ENCODE measurements at regions not wholly inside any gene's neighbourhood (a gene's known extent, or its start where the extent isn't known, plus 50 kb on each side); places are given as distances from the start of the nearest gene placed in this dataset.

- Histone ChIP-seq H3K4me3 (ENCODE audit: low read depth in 1 of 3, low read length in 3 of 3) (no peak overlapping the region), H3K36me3 (ENCODE audit: control insufficient read depth in 4 of 4, insufficient read depth in 3 of 4, low read depth in 1 of 4, low read length in 3 of 4) (no peaks in the 10 kb centered on the region), H3K9ac (ENCODE audit: low read depth in 1 of 2, low read length in 2 of 2) (no peak overlapping the region), H3K27me3 (ENCODE audit: control insufficient read depth in 4 of 4, insufficient read depth in 4 of 4, low read length in 3 of 4) (no peaks in the 10 kb centered on the region), H3K4me1 (ENCODE audit: control insufficient read depth in 4 of 4, insufficient read depth in 4 of 4, low read length in 3 of 4) (no peaks in the 10 kb centered on the region), H3K27ac (ENCODE audit: low read depth in 1 of 2, low read length in 2 of 2) (no peak overlapping the region), H3K9me3 (ENCODE audit: control insufficient read depth in 4 of 4, low read length in 3 of 4) (peaks cover 0 to 8% (median 2%) of the 10 kb centered on the region in 4 donors)
- TF ChIP-seq HNF4G (IDR thresholded peaks at IDR 0.05), result no peak
- TF ChIP-seq MAX (IDR thresholded peaks at IDR 0.05), result no peak
- TF ChIP-seq HNF4A (conservative IDR thresholded peaks at IDR 0.05), result no peak
- TF ChIP-seq GABPA (IDR thresholded peaks at IDR 0.05 in 1 of 2, conservative IDR thresholded peaks at IDR 0.05 in 1 of 2), result no peak
- TF ChIP-seq EGR1 (IDR thresholded peaks at IDR 0.05; ENCODE audit: low read depth in 2 of 2), result no peak
- TF ChIP-seq ATF3 (IDR thresholded peaks at IDR 0.05), result no peak
- no peak for TF ChIP-seq NR2F2 (IDR thresholded peaks at IDR 0.05)
- no peak for TF ChIP-seq SP1 (IDR thresholded peaks at IDR 0.05)
- no peak for TF ChIP-seq FOXA2 (IDR thresholded peaks at IDR 0.05)
- no peak for TF ChIP-seq JUND (IDR thresholded peaks at IDR 0.05)
- no peak for DNase-seq (ENCODE audit: low spot score)
- WGBS, result 89% methylated on average over 2 of the region's 2 CpGs
Measured at GRCh38 chr4:14800977-14801376, 201.3 kb upstream of the CPEB2 start.

- Histone ChIP-seq H3K9me3 (ENCODE audit: control insufficient read depth in 4 of 4, low read length in 3 of 4) (peaks cover 0 to 8% (median 2%) of the 10 kb centered on the region in 4 donors), H3K36me3 (ENCODE audit: control insufficient read depth in 4 of 4, insufficient read depth in 3 of 4, low read depth in 1 of 4, low read length in 3 of 4) (no peaks in the 10 kb centered on the region), H3K27me3 (ENCODE audit: control insufficient read depth in 4 of 4, insufficient read depth in 4 of 4, low read length in 3 of 4) (no peaks in the 10 kb centered on the region), H3K9ac (ENCODE audit: low read depth in 1 of 2, low read length in 2 of 2) (no peak overlapping the region), H3K4me3 (ENCODE audit: low read depth in 1 of 3, low read length in 3 of 3) (no peak overlapping the region), H3K27ac (ENCODE audit: low read depth in 1 of 2, low read length in 2 of 2) (no peak overlapping the region), H3K4me1 (ENCODE audit: control insufficient read depth in 4 of 4, insufficient read depth in 4 of 4, low read length in 3 of 4) (no peaks in the 10 kb centered on the region)
- WGBS, result 89% methylated on average over 2 of the region's 2 CpGs
- TF ChIP-seq MAX (IDR thresholded peaks at IDR 0.05), result no peak
- TF ChIP-seq RXRA (IDR thresholded peaks at IDR 0.05), result no peak
- no peak for TF ChIP-seq HNF4A (conservative IDR thresholded peaks at IDR 0.05)
- no peak for TF ChIP-seq FOXA2 (IDR thresholded peaks at IDR 0.05)
- no peak for TF ChIP-seq RAD21 (IDR thresholded peaks at IDR 0.05)
- no peak for TF ChIP-seq HNF4G (IDR thresholded peaks at IDR 0.05)
- no peak for DNase-seq (ENCODE audit: low spot score)
Measured at GRCh38 chr4:14802596-14802995, 199.7 kb upstream of the CPEB2 start.

- Histone ChIP-seq H3K27ac (ENCODE audit: low read depth in 1 of 2, low read length in 2 of 2) (no peak overlapping the region), H3K27me3 (ENCODE audit: control insufficient read depth in 4 of 4, insufficient read depth in 4 of 4, low read length in 3 of 4) (no peaks in the 10 kb centered on the region), H3K4me3 (ENCODE audit: low read depth in 1 of 3, low read length in 3 of 3) (no peak overlapping the region), H3K9ac (ENCODE audit: low read depth in 1 of 2, low read length in 2 of 2) (no peak overlapping the region), H3K4me1 (ENCODE audit: control insufficient read depth in 4 of 4, insufficient read depth in 4 of 4, low read length in 3 of 4) (no peaks in the 10 kb centered on the region), H3K36me3 (ENCODE audit: control insufficient read depth in 4 of 4, insufficient read depth in 3 of 4, low read depth in 1 of 4, low read length in 3 of 4) (no peaks in the 10 kb centered on the region), H3K9me3 (ENCODE audit: control insufficient read depth in 4 of 4, low read length in 3 of 4) (no peaks in the 10 kb centered on the region)
- no peak for DNase-seq (ENCODE audit: low spot score)
- no peak for TF ChIP-seq ZBTB33 (IDR thresholded peaks at IDR 0.05)
- no peak for TF ChIP-seq HNF4G (IDR thresholded peaks at IDR 0.05)
- no peak for TF ChIP-seq CTCF (IDR thresholded peaks at IDR 0.05; ENCODE audit: low read depth, low read length, missing input control)
- no peak for TF ChIP-seq MAX (IDR thresholded peaks at IDR 0.05)
- TF ChIP-seq HNF4A (conservative IDR thresholded peaks at IDR 0.05), result no peak
- no peak for TF ChIP-seq YY1 (IDR thresholded peaks at IDR 0.05)
- WGBS, result 89% methylated on average over 4 of the region's 4 CpGs
Measured at GRCh38 chr4:14807856-14808255, 194.4 kb upstream of the CPEB2 start.

Measured in liver (tissue), 8 donors.